Fibroblast of pulmonary artery (primary cell): ENCODE measurements at regions not wholly inside any gene's neighbourhood (a gene's known extent, or its start where the extent isn't known, plus 50 kb on each side); places are given as distances from the start of the nearest gene placed in this dataset.

Experiments
- DNase-seq: peaks from one replicate; pipeline ENCODE4 v3.0.0-alpha.2; 2010; ENCODE audit warnings: low read depth
- H3K4me3 ChIP-seq: replicated peaks from 2 replicates; pipeline ENCODE4 v1.5.1; 2011; ENCODE audit warnings: low read depth, mild to moderate bottlenecking, control low read depth, low read length, moderate library complexity
- TF ChIP-seq, protein P1 (sequence below): IDR thresholded peaks from 2 replicates; pipeline ENCODE4 v1.5.1; 2011; ENCODE audit warnings: mild to moderate bottlenecking, control low read depth, low read length, inconsistent platforms; ENCODE audit errors: missing control alignments

- DNase-seq = no peak
- TF ChIP-seq, protein P1, sequence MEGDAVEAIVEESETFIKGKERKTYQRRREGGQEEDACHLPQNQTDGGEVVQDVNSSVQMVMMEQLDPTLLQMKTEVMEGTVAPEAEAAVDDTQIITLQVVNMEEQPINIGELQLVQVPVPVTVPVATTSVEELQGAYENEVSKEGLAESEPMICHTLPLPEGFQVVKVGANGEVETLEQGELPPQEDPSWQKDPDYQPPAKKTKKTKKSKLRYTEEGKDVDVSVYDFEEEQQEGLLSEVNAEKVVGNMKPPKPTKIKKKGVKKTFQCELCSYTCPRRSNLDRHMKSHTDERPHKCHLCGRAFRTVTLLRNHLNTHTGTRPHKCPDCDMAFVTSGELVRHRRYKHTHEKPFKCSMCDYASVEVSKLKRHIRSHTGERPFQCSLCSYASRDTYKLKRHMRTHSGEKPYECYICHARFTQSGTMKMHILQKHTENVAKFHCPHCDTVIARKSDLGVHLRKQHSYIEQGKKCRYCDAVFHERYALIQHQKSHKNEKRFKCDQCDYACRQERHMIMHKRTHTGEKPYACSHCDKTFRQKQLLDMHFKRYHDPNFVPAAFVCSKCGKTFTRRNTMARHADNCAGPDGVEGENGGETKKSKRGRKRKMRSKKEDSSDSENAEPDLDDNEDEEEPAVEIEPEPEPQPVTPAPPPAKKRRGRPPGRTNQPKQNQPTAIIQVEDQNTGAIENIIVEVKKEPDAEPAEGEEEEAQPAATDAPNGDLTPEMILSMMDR = no peak
- no peak overlapping the region for H3K4me3 ChIP-seq
These were observed 304.1 kb downstream of the BUD13 start for GRCh38 chr11:116468699-116469098.

- no peak for DNase-seq
- no peak overlapping the region for H3K4me3 ChIP-seq
- TF ChIP-seq, protein P1 = no peak
These were observed 305.0 kb downstream of the BUD13 start for GRCh38 chr11:116467823-116468222.

DNA sequence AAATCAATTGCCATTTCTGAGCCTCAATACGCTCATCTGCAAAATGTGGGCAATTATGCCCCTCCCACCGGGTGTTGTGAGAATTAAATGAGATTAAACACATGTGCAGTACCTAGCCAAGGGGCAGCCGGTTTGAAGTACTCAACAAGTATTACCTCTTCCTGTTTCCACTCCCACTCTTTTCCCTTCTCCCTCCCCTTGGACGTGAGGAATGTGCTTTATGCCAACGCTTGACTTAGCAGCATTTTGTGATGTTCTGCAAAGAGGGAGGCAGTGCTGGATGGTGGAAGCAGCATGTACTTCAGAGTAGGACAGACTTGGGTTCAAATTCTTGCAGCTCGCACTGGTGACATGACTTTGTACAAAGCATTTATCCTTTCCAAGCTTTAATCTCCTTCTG lies 306.0 kb downstream of the BUD13 start:
- TF ChIP-seq, protein P1 = no peak
- no peak overlapping the region for H3K4me3 ChIP-seq
- DNase-seq = no peak

DNA sequence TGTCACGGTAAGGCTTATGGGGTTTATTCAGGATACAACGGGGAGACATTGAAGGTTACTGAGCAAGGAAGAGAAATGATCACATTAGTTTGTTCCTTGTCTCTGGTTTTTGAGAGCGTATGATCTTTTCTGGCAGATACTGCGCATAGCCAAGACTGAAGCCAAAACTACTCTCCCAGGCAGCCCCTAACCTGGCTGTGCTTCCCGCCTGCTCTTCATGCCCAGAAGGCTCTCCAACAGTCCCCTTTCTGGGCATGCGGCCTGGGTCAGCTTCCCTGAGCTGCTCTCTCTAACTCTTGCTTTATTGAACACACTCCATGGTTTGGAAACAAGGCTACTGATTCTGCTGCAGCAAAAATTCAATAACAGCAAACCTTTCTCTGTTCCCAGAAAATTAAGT lies 306.6 kb downstream of the BUD13 start:
- DNase-seq = no peak
- H3K4me3 ChIP-seq = no peak overlapping the region
- TF ChIP-seq, protein P1 = no peak

DNA sequence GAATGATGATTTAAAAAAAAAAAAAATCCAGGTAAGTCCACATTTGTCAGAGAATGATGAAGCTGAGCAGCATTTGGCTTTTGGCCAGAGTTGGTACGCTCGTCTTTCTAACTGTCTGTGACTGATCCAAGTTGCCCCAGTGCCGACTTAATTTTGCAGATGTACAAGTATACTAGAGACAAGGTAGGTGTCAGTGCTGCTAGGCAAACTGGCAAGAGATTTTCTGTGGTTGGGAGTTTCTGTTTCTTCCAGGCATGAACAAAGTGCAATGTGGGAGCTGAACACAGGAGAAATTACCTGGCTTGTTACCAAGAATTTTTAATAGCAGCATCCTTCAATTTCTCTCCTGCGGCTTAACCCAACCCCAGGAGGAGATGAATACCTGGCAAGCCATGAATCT lies 307.7 kb downstream of the BUD13 start:
- no peak overlapping the region for H3K4me3 ChIP-seq
- TF ChIP-seq, protein P1 = no peak
- DNase-seq = no peak

DNA sequence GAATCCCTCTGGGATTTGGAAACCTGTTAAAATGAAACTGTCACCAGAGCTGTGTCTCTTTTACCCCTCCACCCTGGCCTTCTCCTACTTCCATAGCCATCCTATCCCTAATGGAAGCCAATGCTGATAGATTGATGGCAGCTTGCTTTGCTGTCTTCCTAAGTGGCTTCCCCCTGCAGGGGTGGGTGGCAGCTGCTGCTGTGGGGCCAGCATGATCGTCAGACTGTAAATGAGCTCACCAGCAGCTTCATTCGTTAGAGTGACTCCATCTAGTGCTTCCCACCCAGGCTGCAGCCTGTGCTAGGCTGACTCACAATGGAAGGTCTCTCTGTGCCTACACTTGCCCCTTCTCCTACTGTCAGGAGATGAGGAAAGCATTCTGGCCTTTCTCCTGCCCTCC lies 311.0 kb downstream of the BUD13 start:
- no peak overlapping the region for H3K4me3 ChIP-seq
- TF ChIP-seq, protein P1 = no peak
- no peak for DNase-seq

- H3K4me3 ChIP-seq = no peak overlapping the region
- no peak for DNase-seq
- TF ChIP-seq, protein P1 = no peak
These were observed 312.4 kb downstream of the BUD13 start for GRCh38 chr11:116460156-116460920.
